GM18861 (cell line): ENCODE measurements at regions not wholly inside any gene's neighbourhood (a gene's known extent, or its start where the extent isn't known, plus 50 kb on each side); places are given as distances from the start of the nearest gene placed in this dataset.

ENCODE experiments used
- ATAC-seq: cut with Tn5 transposase; IDR thresholded peaks from one replicate; pipeline ENCODE4 v1.9.1; 2021; ENCODE audit not compliant: unreplicated experiment

- ATAC-seq = no peak
Observed at GRCh38 chr11:92527467-92527866, 302.8 kb downstream of the FAT3 start.

- ATAC-seq = no peak
Observed at GRCh38 chr11:92528001-92528400, 303.4 kb downstream of the FAT3 start.

GRCh38 chr11:92531065-92531739 is 306.6 kb downstream of the FAT3 start:
- ATAC-seq = no peak

DNA sequence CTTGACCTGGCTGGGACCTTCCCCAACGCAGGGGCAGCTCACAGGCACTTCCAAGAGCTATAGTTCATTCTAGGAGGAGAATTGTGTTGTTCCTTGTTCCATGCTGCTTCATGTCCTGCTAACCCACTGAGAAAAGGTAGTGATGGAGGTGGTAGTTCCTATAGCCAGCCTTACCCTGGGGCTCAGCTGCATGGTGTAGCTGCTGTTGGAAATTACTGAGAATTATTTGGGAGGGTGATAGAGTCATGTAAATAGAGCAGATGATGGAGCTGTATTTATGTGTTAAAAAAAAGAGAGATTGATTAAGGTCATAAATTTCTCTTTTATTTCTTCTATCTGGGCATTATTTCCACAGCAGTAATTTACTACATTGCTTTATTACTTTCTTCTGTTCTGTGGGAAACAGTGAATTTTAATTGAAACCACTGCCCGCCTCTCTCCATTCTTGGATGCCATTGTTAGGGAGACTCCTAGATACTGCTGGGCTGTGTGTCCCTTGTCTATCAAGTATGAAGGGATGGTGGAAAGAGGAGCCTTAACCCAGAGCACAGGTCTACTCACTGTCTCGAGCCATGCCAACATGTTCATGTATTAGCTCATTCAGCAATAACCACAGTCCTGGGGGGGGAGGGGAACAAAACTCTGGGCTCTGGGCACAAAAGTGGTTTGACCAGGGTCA is 309.2 kb downstream of the FAT3 start:
- no peak for ATAC-seq

- no peak for ATAC-seq
Observed at GRCh38 chr11:92536883-92537282, 312.3 kb downstream of the FAT3 start.

DNA sequence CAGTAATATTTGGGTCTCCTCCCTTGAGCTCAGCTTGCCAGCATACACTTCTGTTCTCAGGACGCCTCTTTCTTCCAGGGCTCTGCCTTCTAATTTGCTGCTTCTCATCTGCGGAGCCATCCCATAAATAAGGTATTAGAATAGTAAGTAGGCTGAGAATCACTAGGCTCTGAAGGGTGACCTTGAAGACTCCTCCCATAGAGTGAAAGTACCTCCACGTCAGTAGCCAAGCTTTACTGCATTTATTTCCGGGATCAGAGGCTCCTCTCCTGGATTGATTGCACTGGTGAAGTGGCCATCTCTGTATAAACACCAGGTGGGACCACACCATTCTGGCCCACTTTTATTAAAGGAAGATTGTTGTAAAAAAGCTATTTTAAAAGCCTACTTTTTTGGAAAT is 315.5 kb downstream of the FAT3 start:
- no peak for ATAC-seq

DNA sequence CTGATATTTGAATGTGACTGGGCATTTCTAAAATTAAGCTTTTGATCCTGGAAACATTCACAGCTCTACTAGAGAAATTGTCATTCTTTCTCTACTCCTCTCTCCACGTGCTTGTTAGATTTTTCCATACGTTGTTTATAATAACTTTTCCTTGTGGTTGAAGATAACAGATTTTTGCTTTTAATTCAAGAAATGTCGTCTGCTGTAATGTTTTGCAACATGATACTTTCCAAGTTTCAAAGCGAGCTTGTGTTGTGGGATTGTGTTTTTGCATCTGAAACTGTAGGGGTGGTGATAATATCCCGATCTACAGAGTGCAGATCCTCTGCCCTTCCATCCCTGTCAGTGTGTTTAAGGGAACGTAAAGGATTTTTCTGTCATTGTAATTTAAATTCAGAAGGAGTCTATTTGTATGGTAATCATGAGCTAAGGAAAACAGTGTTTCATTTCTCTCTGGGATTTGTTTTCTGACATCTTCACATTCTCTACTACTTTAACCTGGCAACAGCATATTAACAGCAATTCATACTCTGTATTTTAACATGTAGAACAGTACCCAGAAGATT is 321.4 kb downstream of the FAT3 start:
- ATAC-seq = no peak

DNA sequence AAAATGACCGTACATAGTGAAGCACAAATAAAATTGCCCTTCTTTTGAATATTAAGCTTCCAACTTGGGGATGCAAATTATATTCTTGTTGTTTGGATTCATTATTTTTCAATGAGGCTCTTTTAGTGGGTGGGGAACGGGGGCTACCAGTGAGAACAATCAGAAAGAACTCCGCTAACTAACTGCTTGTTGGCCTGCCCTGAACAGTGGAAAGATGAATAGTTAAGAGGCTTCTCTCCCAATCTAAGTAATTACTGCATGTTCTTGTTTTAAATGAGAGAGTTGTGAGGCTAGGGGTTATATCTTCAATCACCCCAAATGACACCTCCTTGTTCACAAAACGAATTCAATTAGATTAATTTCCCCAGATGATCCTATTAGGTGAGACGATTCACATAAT is 322.0 kb downstream of the FAT3 start:
- ATAC-seq = no peak

DNA sequence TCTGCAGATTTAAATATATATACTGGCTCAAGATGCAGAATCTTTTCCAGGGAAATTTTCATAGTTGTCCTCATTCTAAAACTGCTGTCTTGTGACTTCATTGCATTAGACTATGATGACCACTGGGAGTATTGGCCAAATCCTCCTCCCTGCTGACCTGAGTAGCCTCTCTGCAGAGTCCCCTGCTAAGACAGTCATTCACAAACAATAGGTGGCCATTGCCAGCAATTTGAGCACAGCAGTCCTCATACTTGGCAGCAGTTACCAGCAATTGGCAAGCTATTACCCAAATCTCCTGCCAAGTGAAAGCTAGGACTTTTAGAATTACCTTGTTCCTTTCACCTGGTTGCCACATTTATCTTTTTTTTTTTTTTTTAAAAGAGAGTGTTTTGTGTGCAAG is 325.8 kb downstream of the FAT3 start:
- no peak for ATAC-seq

DNA sequence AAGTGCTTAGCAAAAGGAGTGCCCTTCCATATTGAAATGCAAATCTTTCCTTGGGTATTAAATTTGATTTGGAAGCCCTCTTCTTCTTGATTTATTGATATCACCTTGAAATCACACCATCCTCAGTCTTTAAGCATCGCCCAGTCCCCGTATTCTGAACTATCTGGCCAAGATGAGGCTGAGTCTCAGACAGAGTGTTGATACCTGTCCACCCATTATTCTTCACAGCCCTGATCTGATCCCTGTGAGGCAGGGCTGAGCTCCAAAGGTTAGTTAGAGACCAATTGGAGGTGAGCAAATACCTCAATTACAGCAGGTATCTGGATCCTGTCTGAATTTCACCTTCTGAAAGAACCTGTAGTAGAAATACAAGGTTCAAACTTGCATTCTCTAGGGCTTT is 326.3 kb downstream of the FAT3 start:
- no peak for ATAC-seq

GRCh38 chr11:92552942-92553341 is 328.3 kb downstream of the FAT3 start:
- ATAC-seq = no peak

GRCh38 chr11:92554688-92555087 is 330.1 kb downstream of the FAT3 start:
- ATAC-seq = no peak

DNA sequence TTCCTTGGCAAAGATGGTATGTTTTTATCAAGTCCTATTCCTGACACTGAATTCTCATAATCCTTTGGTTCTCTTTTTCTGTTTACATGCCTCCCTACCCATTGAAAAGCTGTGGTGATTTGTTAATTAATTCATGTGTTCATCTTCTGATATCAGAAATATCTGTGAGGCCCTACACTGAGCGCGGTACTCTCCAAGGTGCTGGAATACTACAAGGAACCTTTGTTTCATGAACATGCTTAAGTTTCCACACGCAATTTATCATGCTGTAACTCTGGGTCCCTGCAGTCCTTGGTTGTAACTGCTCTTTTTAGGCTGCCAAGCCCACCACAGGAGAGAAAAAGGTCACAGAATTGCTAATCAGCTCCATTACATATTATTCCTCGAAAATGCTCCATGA is 331.8 kb downstream of the FAT3 start:
- no peak for ATAC-seq

GRCh38 chr11:92557879-92558278 is 333.3 kb downstream of the FAT3 start:
- no peak for ATAC-seq

- no peak for ATAC-seq
Observed at GRCh38 chr11:92558323-92558722, 333.7 kb downstream of the FAT3 start.

- ATAC-seq = no peak
Observed at GRCh38 chr11:92569726-92570125, 345.1 kb downstream of the FAT3 start.

- ATAC-seq = no peak
Observed at GRCh38 chr11:92572559-92572958, 347.9 kb downstream of the FAT3 start.

DNA sequence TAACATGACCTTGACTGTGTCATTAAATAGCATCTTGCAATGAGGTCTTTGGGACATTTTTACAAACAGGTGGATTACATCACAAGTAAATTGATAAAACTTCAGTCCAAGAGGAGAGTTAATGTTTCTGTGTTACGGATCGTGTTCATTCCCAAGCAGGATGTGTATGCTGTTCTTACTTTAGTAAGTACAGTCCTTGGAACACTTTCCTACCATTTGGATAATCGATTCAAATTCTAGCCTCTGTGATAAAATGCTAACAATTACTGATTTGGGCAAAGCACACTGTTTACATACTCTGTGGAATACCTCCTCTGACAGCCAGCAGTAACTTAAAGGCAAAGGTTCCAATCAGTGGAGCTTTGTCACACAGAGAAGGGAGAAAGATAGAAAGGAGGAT is 351.7 kb downstream of the FAT3 start:
- ATAC-seq = no peak

GRCh38 chr11:92580908-92581307 is 356.3 kb downstream of the FAT3 start:
- no peak for ATAC-seq

GRCh38 chr11:92588393-92588792 is 363.8 kb downstream of the FAT3 start:
- no peak for ATAC-seq

- no peak for ATAC-seq
Observed at GRCh38 chr11:92589512-92589911, 364.9 kb downstream of the FAT3 start.

GRCh38 chr11:92591521-92591920 is 366.9 kb downstream of the FAT3 start:
- no peak for ATAC-seq

- ATAC-seq = no peak
Observed at GRCh38 chr11:92594251-92594650, 369.6 kb downstream of the FAT3 start.
